Gastroesophageal sphincter (tissue), 4 donors: ENCODE measurements at regions not wholly inside any gene's neighbourhood (a gene's known extent, or its start where the extent isn't known, plus 50 kb on each side); places are given as distances from the start of the nearest gene placed in this dataset.

Experiments
- ATAC-seq: fragments of 150-250 bp; one replicate; pipeline ENCODE4 v1.9.1; 2016; ENCODE audit warnings: mild to moderate bottlenecking, moderate library complexity
- H3K27ac ChIP-seq, 4 donors: fragments of 200-600 bp; sonication (generic) in 3 of 4; 1 replicate in 3 of 4; 2 replicates in 1 of 4; pipeline ENCODE4 v1.5.1; 2016 to 2019
- H3K27me3 ChIP-seq: fragments of 200-600 bp; sonication (generic); one replicate; pipeline ENCODE4 v1.5.1; 2019
- H3K36me3 ChIP-seq, 2 donors: fragments of 200-600 bp; sonication (generic); one replicate each; pipeline ENCODE4 v1.5.1; 2019; ENCODE audit warnings: control low read depth in 1 of 2
- H3K4me1 ChIP-seq, 3 donors: fragments of 200-600 bp; sonication (generic); 1 replicate in 2 of 3; 2 replicates in 1 of 3; pipeline ENCODE4 v1.5.1; 2016 to 2019; ENCODE audit warnings: control low read depth in 2 of 3
- H3K4me3 ChIP-seq, 2 donors: fragments of 200-600 bp; sonication (generic); one replicate each; pipeline ENCODE4 v1.5.1; 2019; ENCODE audit warnings: mild to moderate bottlenecking in 1 of 2, moderate library complexity in 1 of 2
- H3K9me3 ChIP-seq, 3 donors: fragments of 200-600 bp; sonication (generic); one replicate each; pipeline ENCODE4 v1.5.1; 2017 to 2019; ENCODE audit warnings: control low read depth in 2 of 3
- CTCF ChIP-seq, 4 experiments: fragments of 200-600 bp in 2 of 4; fragments of 450-650 bp in 2 of 4; sonication (generic) in 1 of 4; IDR thresholded peaks; one replicate each; pipeline ENCODE4 v1.5.1; 2017 to 2019; ENCODE audit warnings: antibody characterized with exemption in 4 of 4, mild to moderate bottlenecking in 2 of 4, moderate library complexity in 2 of 4
- EP300 ChIP-seq: sonication (generic); formaldehyde crosslinking; IDR thresholded peaks from one replicate; pipeline ENCODE4 v1.6.1; 2017; ENCODE audit warnings: antibody characterized with exemption, mild to moderate bottlenecking
- POLR2A ChIP-seq, 2 donors: fragments of 450-650 bp; IDR thresholded peaks; one replicate each; pipeline ENCODE4 v1.6.1; 2017; ENCODE audit warnings: antibody characterized with exemption in 2 of 2, mild to moderate bottlenecking in 2 of 2, moderate library complexity in 1 of 2
- POLR2AphosphoS5 ChIP-seq: sonication (generic); formaldehyde crosslinking; IDR thresholded peaks from one replicate; pipeline ENCODE4 v1.6.1; 2017; ENCODE audit warnings: antibody characterized with exemption
- WGBS, 2 donors: methylation state at CpG; one replicate each; pipeline ENCODE4 v1.1.5; 2018; ENCODE audit warnings: low coverage in 1 of 2; 5-methylcytosine and 5-hydroxymethylcytosine counted together

- Histone ChIP-seq H3K27ac (no peak overlapping the region), H3K4me3 (no peak overlapping the region), H3K27me3 (no peaks in the 10 kb centered on the region), H3K4me1 (no peaks in the 10 kb centered on the region), H3K36me3 (no peaks in the 10 kb centered on the region), H3K9me3 (no peaks in the 10 kb centered on the region)
- no peak for ATAC-seq
- WGBS, 2 donors = 60% methylated on average over 1 of the region's 6 CpGs; no CpG with 5 or more reads in 1 of the 2 donors
- TF ChIP-seq POLR2AphosphoS5 (no peak), EP300 (no peak), CTCF (IDR thresholded peaks at IDR 0.05) (no peak), POLR2A (IDR thresholded peaks at IDR 0.05) (no peak)
Measured at GRCh38 chrX:39841604-39842003, 256.2 kb downstream of the BCOR start.

GRCh38 chrX:39842281-39842973, 255.3 kb downstream of the BCOR start:
- Histone ChIP-seq H3K27me3 (no peaks in the 10 kb centered on the region), H3K4me1 (no peaks in the 10 kb centered on the region), H3K36me3 (no peaks in the 10 kb centered on the region), H3K27ac (no peak overlapping the region), H3K9me3 (no peaks in the 10 kb centered on the region), H3K4me3 (no peak overlapping the region)
- no peak for ATAC-seq
- 76 to 93% methylated on average over 5 to 10 of the region's 10 CpGs for WGBS, 2 donors
- TF ChIP-seq POLR2AphosphoS5 (no peak), CTCF (IDR thresholded peaks at IDR 0.05) (no peak), EP300 (no peak), POLR2A (IDR thresholded peaks at IDR 0.05) (no peak)

- no peak overlapping the region for H3K4me3 ChIP-seq
- no peaks in the 10 kb centered on the region for H3K36me3 ChIP-seq
- WGBS, 2 donors = 70% methylated on average over 2 of the region's 4 CpGs; no CpG with 5 or more reads in 1 of the 2 donors
- H3K9me3 ChIP-seq = no peaks in the 10 kb centered on the region
- H3K4me1 ChIP-seq = no peaks in the 10 kb centered on the region
- H3K27me3 ChIP-seq = no peaks in the 10 kb centered on the region
- TF ChIP-seq POLR2A (IDR thresholded peaks at IDR 0.05) (no peak), EP300 (no peak), CTCF (IDR thresholded peaks at IDR 0.05) (no peak), POLR2AphosphoS5 (no peak)
- ATAC-seq = no peak
- no peak overlapping the region for H3K27ac ChIP-seq
Measured at GRCh38 chrX:39843318-39843717, 254.4 kb downstream of the BCOR start.

- Histone ChIP-seq H3K4me1 (no peaks in the 10 kb centered on the region), H3K27ac (no peak overlapping the region), H3K4me3 (no peak overlapping the region), H3K36me3 (no peaks in the 10 kb centered on the region), H3K27me3 (no peaks in the 10 kb centered on the region), H3K9me3 (no peaks in the 10 kb centered on the region)
- TF ChIP-seq POLR2A (IDR thresholded peaks at IDR 0.05) (no peak), EP300 (no peak), POLR2AphosphoS5 (no peak), CTCF (IDR thresholded peaks at IDR 0.05) (no peak)
- no peak for ATAC-seq
- WGBS, 2 donors = 88 to 93% methylated on average over 3 to 8 of the region's 9 CpGs
Measured at GRCh38 chrX:39845233-39845632, 252.5 kb downstream of the BCOR start.

- no peaks in the 10 kb centered on the region for H3K36me3 ChIP-seq
- 86 to 97% methylated on average over 3 of the region's 4 CpGs for WGBS, 2 donors
- TF ChIP-seq EP300 = no peak
- no peak for TF ChIP-seq POLR2A (IDR thresholded peaks at IDR 0.05)
- TF ChIP-seq POLR2AphosphoS5 = no peak
- TF ChIP-seq CTCF (IDR thresholded peaks at IDR 0.05) = no peak
Measured at GRCh38 chrX:39846460-39846859, 251.3 kb downstream of the BCOR start.

More at GRCh38 chrX:39846460-39846859, 251.3 kb downstream of the BCOR start:
- H3K27me3 ChIP-seq = no peaks in the 10 kb centered on the region
- H3K27ac ChIP-seq = no peak overlapping the region
- no peak for ATAC-seq
- no peaks in the 10 kb centered on the region for H3K9me3 ChIP-seq
- H3K4me3 ChIP-seq = no peak overlapping the region
- H3K4me1 ChIP-seq = no peaks in the 10 kb centered on the region
